H9 (cell line): ENCODE measurements at regions not wholly inside any gene's neighbourhood (a gene's known extent, or its start where the extent isn't known, plus 50 kb on each side); places are given as distances from the start of the nearest gene placed in this dataset.

Experiments
- DNase-seq: peaks from one replicate; pipeline ENCODE4 v3.0.0-alpha.2; 2017
- H2AFZ ChIP-seq: one replicate; pipeline ENCODE4 v1.6.1; 2013; ENCODE audit warnings: mild to moderate bottlenecking, low read length, control low read depth, moderate library complexity
- H2AK5ac ChIP-seq: 2 replicates; pipeline ENCODE4 v1.6.1; 2013; ENCODE audit warnings: low read length, control low read depth, mixed read lengths; ENCODE audit not compliant: insufficient read length
- H2BK120ac ChIP-seq: one replicate; pipeline ENCODE4 v1.6.1; 2013; ENCODE audit warnings: low read depth, mild to moderate bottlenecking, low read length, control low read depth, inconsistent platforms; ENCODE audit not compliant: poor library complexity, severe bottlenecking
- H2BK12ac ChIP-seq: 2 replicates; pipeline ENCODE4 v1.6.1; 2013; ENCODE audit warnings: low read length, control low read depth, mixed read lengths, low read depth; ENCODE audit not compliant: insufficient read length
- H2BK15ac ChIP-seq: 2 replicates; pipeline ENCODE4 v1.6.1; 2013; ENCODE audit warnings: low read depth, low read length, control low read depth
- H2BK20ac ChIP-seq: one replicate; pipeline ENCODE4 v1.6.1; 2013; ENCODE audit warnings: low read depth, mild to moderate bottlenecking, low read length, control low read depth, inconsistent platforms; ENCODE audit not compliant: poor library complexity, severe bottlenecking
- H2BK5ac ChIP-seq: 2 replicates; pipeline ENCODE4 v1.6.1; 2013; ENCODE audit warnings: low read length, control low read depth, mixed read lengths; ENCODE audit not compliant: insufficient read length
- H3K14ac ChIP-seq: 2 replicates; pipeline ENCODE4 v1.6.1; 2013; ENCODE audit warnings: low read length, control low read depth; ENCODE audit not compliant: insufficient read depth
- H3K18ac ChIP-seq: 2 replicates; pipeline ENCODE4 v1.6.1; 2013; ENCODE audit warnings: low read depth, mild to moderate bottlenecking, mixed read lengths, low read length, control low read depth; ENCODE audit not compliant: insufficient read length
- H3K23ac ChIP-seq: 2 replicates; pipeline ENCODE4 v1.6.1; 2013; ENCODE audit warnings: low read length, control low read depth, mixed read lengths, low read depth; ENCODE audit not compliant: insufficient read length
- H3K23me2 ChIP-seq: 2 replicates; pipeline ENCODE4 v1.6.1; 2013; ENCODE audit warnings: low read depth, mild to moderate bottlenecking, mixed read lengths, low read length, control low read depth; ENCODE audit not compliant: insufficient read length, poor library complexity, severe bottlenecking
- H3K27ac ChIP-seq: 2 replicates; pipeline ENCODE4 v1.5.1; 2013; ENCODE audit warnings: low read length, control low read depth, mixed read lengths, low read depth; ENCODE audit not compliant: insufficient read length
- H3K27me3 ChIP-seq: 2 replicates; pipeline ENCODE4 v1.6.1; 2013; ENCODE audit warnings: low read length, control low read depth, inconsistent platforms; ENCODE audit not compliant: insufficient read depth
- H3K4ac ChIP-seq: 2 replicates; pipeline ENCODE4 v1.6.1; 2013; ENCODE audit warnings: low read depth, mild to moderate bottlenecking, control low read depth, inconsistent platforms, low read length, moderate library complexity
- H3K4me1 ChIP-seq: 2 replicates; pipeline ENCODE4 v1.6.1; 2013; ENCODE audit warnings: low read length, control low read depth, inconsistent platforms; ENCODE audit not compliant: insufficient read depth
- H3K4me2 ChIP-seq: 2 replicates; pipeline ENCODE4 v1.6.1; 2013; ENCODE audit warnings: low read length, control low read depth, mixed read lengths; ENCODE audit not compliant: insufficient read length, insufficient read depth
- H3K56ac ChIP-seq: 2 replicates; pipeline ENCODE4 v1.6.1; 2013; ENCODE audit warnings: low read depth, mild to moderate bottlenecking, mixed read lengths, low read length, control low read depth; ENCODE audit not compliant: insufficient read length
- H3K79me1 ChIP-seq: 2 replicates; pipeline ENCODE4 v1.6.1; 2013; ENCODE audit warnings: low read depth, mild to moderate bottlenecking, moderate library complexity, low read length, control low read depth, inconsistent platforms; ENCODE audit not compliant: insufficient read depth, poor library complexity, severe bottlenecking
- H3K79me2 ChIP-seq: 2 replicates; pipeline ENCODE4 v1.6.1; 2013; ENCODE audit warnings: low read length, control low read depth, inconsistent platforms; ENCODE audit not compliant: insufficient read depth
- H3K9ac ChIP-seq: 2 replicates; pipeline ENCODE4 v1.6.1; 2013; ENCODE audit warnings: low read length, control low read depth, mixed read lengths; ENCODE audit not compliant: insufficient read length; ENCODE audit errors: extremely low read depth
- H3K9me3 ChIP-seq: one replicate; pipeline ENCODE4 v1.6.1; 2013; ENCODE audit warnings: low read depth, low read length, inconsistent platforms; ENCODE audit not compliant: control insufficient read depth
- H3T11ph ChIP-seq: one replicate; pipeline ENCODE4 v1.6.1; 2013; ENCODE audit warnings: mild to moderate bottlenecking, low read length, control low read depth, inconsistent platforms
- H4K20me1 ChIP-seq: one replicate; pipeline ENCODE4 v1.6.1; 2013; ENCODE audit not compliant: control insufficient read depth, insufficient read length, insufficient read depth
- H4K5ac ChIP-seq: 2 replicates; pipeline ENCODE4 v1.6.1; 2013; ENCODE audit warnings: low read depth, mild to moderate bottlenecking, mixed read lengths, low read length, control low read depth; ENCODE audit not compliant: insufficient read length
- H4K8ac ChIP-seq: replicated peaks from 2 replicates; pipeline ENCODE4 v1.6.1; 2013; ENCODE audit warnings: low read length, control low read depth, mixed read lengths, low read depth; ENCODE audit not compliant: insufficient read length
- H4K91ac ChIP-seq: 2 replicates; pipeline ENCODE4 v1.6.1; 2013; ENCODE audit warnings: low read depth, mild to moderate bottlenecking, moderate library complexity, mixed read lengths, low read length, control low read depth; ENCODE audit not compliant: insufficient read length
- H3K27ac Mint-ChIP-seq, 3 experiments: 2 replicates in 2 of 3; 3 replicates in 1 of 3; pipeline ENCODE4 v1.8.0; 2020 to 2021; ENCODE audit warnings: mixed read lengths in 3 of 3, mild to moderate bottlenecking in 1 of 3, moderate library complexity in 1 of 3
- H3K27me3 Mint-ChIP-seq: 2 replicates; pipeline ENCODE4 v1.8.0; 2021; ENCODE audit warnings: low read depth, mild to moderate bottlenecking, moderate library complexity, mixed read lengths
- H3K36me3 Mint-ChIP-seq, 3 experiments: 2 replicates in 2 of 3; 3 replicates in 1 of 3; pipeline ENCODE4 v1.8.0; 2020 to 2021; ENCODE audit warnings: low read depth in 3 of 3, mixed read lengths in 3 of 3; ENCODE audit not compliant: insufficient read depth in 1 of 3
- H3K4me1 Mint-ChIP-seq, 2 experiments: 2 replicates each; pipeline ENCODE4 v1.8.0; 2020; ENCODE audit warnings: mixed read lengths in 2 of 2
- H3K4me3 Mint-ChIP-seq, 2 experiments: 2 replicates in 1 of 2; 3 replicates in 1 of 2; pipeline ENCODE4 v1.8.0; 2020 to 2021; ENCODE audit warnings: mild to moderate bottlenecking in 2 of 2, mixed read lengths in 2 of 2, moderate library complexity in 1 of 2
- H3K9me3 Mint-ChIP-seq, 2 experiments: 2 replicates in 1 of 2; 3 replicates in 1 of 2; pipeline ENCODE4 v1.8.0; 2020; ENCODE audit warnings: mild to moderate bottlenecking in 2 of 2, mixed read lengths in 2 of 2, moderate library complexity in 1 of 2
- TF ChIP-seq, protein P1 (sequence below): fragments of 200-600 bp; sonication (generic); conservative IDR thresholded peaks from 3 replicates; pipeline ENCODE4 v1.8.0; 2021; ENCODE audit warnings: antibody characterized with exemption, mild to moderate bottlenecking

DNA sequence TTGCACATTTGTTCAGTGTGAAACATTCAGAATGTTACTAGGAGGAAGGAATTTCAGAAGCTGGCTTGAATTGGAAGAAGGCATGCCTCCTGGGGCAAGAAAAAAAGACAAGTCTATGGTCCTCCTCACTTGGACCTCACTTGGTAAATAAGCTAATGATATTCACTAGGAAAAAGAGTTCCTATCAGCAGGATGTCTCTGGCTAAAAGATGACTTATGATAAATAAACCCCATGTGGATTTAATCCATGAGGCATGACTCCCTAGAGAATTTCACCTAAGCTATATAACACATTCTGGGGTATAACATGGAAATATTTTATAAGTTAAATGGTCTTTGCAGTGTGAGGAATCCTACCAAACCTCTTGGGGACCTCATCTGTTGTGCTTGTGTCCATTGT, 199.9 kb downstream of the LRIG3 start:
- 0 out of 5 replicates have a peak, but pooled peaks cover 0 to 2% of the 10 kb centered on the region in 2 experiments for H3K9me3 Mint-ChIP-seq
- Histone ChIP-seq H4K91ac (no peak overlapping the region), H3K79me1 (no peaks in the 10 kb centered on the region), H4K8ac (no peak overlapping the region), H2AK5ac (no peak overlapping the region), H3K79me2 (no peaks in the 10 kb centered on the region), H3K4me2 (no peak overlapping the region), H2BK12ac (no peak overlapping the region), H2BK5ac (no peak overlapping the region), H2AFZ (no peak overlapping the region), H2BK15ac (no peak overlapping the region), H3K23me2 (no peaks in the 10 kb centered on the region), H3K27me3 (no peaks in the 10 kb centered on the region), H3K9ac (no peak overlapping the region), H3K56ac (no peak overlapping the region), H3K4me1 (no peaks in the 10 kb centered on the region), H2BK20ac (no peak overlapping the region), H3K9me3 (no peaks in the 10 kb centered on the region), H3K23ac (no peak overlapping the region), H4K20me1 (no peaks in the 10 kb centered on the region), H3T11ph (no peak overlapping the region), H4K5ac (no peak overlapping the region), H3K4ac (no peak overlapping the region), H3K14ac (no peak overlapping the region), H3K27ac (no peak overlapping the region), H3K18ac (no peak overlapping the region), H2BK120ac (no peak overlapping the region)
- no peaks in the 10 kb centered on the region for H3K36me3 Mint-ChIP-seq
- no peak overlapping the region for H3K27ac Mint-ChIP-seq
- TF ChIP-seq, protein P1, sequence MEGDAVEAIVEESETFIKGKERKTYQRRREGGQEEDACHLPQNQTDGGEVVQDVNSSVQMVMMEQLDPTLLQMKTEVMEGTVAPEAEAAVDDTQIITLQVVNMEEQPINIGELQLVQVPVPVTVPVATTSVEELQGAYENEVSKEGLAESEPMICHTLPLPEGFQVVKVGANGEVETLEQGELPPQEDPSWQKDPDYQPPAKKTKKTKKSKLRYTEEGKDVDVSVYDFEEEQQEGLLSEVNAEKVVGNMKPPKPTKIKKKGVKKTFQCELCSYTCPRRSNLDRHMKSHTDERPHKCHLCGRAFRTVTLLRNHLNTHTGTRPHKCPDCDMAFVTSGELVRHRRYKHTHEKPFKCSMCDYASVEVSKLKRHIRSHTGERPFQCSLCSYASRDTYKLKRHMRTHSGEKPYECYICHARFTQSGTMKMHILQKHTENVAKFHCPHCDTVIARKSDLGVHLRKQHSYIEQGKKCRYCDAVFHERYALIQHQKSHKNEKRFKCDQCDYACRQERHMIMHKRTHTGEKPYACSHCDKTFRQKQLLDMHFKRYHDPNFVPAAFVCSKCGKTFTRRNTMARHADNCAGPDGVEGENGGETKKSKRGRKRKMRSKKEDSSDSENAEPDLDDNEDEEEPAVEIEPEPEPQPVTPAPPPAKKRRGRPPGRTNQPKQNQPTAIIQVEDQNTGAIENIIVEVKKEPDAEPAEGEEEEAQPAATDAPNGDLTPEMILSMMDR = no peak
- DNase-seq = no peak
- no peak overlapping the region for H3K4me3 Mint-ChIP-seq
- peaks cover 7 to 10% of the 10 kb centered on the region in 2 experiments; a peak in 3 of 4 replicates for H3K4me1 Mint-ChIP-seq
- H3K27me3 Mint-ChIP-seq = no peaks in the 10 kb centered on the region
